ENCODE measurements at regions not wholly inside any gene's neighbourhood (a gene's known extent, or its start where the extent isn't known, plus 50 kb on each side); places are given as distances from the start of the nearest gene placed in this dataset.

DNA sequence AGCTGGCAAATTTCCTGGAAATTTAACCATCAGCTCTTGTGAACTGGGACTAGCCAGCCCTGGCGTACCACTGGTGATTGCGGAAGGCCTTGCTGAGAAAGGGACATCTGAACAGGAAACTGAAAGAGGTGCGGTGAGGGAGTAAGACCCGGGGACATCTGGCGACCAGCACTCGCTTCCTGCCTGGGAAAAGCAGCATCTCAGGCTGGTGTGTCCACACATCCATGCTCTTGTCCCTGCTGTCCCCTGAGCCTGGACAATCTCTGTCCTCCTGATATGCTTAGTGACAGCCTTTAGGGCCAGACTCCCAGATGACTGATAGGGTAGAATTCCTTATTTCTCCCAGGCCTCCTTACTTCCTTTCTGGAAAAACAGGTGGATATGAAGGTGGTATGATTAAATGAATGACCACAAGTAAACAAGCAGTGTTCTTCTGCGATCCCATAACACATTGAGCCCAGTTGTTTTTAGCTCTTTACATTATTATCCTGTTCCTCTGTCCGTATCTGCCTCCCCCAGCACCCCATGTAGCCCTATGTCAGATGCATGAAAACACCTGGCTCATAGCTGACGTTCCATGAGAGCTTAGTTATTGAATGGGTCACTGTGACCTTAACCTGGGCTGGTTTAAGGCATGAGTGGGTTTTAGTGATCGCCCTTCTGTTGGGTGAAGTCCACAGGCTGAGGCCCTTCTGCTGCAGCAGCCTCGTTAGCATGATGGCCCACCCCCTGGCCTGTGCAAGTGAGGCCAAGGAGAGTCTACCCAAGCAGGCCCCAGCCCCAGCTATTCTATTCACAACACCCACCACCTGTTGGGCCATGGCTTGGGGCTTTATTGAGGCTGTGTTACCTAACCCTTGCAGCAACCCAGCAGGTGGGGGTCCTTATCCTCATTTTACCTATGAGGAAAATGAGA is 76.1 kb upstream of the GADD45A start:
- H3K4me3 ChIP-seq (ENCODE audit: low read depth, low read length): no peak overlapping the region
- no peaks in the 10 kb centered on the region for H3K36me3 ChIP-seq (ENCODE audit: control insufficient read depth in 2 of 2, insufficient read depth in 1 of 2, low read length in 2 of 2)
- ChIA-PET CTCF (interaction anchor here (0.6 to 1.0 kb wide), 2 partner anchors 47 to 73 kb away, joined by 3 to 4 read pairs; no protein-coding TSS in a partner anchor), POLR2A (interaction anchor here (0.6 kb wide), 1 partner anchor 76 kb away, joined by 3 read pairs; the partner anchor contains the start of gene GADD45A)
- no peaks in the 10 kb centered on the region for H3K9me3 ChIP-seq (ENCODE audit: control insufficient read depth, insufficient read depth, low read depth, low read length)
- no peaks in the 10 kb centered on the region for H3K4me1 ChIP-seq (ENCODE audit: control insufficient read depth, insufficient read depth, low read length)
- H3K27ac ChIP-seq (ENCODE audit: extremely low read depth, low read depth, low read length): no peak overlapping the region
- TF ChIP-seq ZFP3 (tag by site-specific recombination; IDR thresholded peaks at IDR 0.05; ENCODE audit: low read depth) (no peak), ZNF10 (tag by site-specific recombination; IDR thresholded peaks at IDR 0.05) (no peak), ZNF624 (tag by site-specific recombination; IDR thresholded peaks at IDR 0.05) (no peak), ZNF350 (tag by site-specific recombination; IDR thresholded peaks at IDR 0.05) (no peak), ZNF202 (tag by site-specific recombination; IDR thresholded peaks at IDR 0.05; ENCODE audit: borderline replicate concordance) (no peak), SP7 (tag by site-specific recombination; IDR thresholded peaks at IDR 0.05) (no peak), ZNF530 (tag by site-specific recombination; IDR thresholded peaks at IDR 0.05; ENCODE audit: low read depth) (no peak), SCRT2 (tag by site-specific recombination; IDR thresholded peaks at IDR 0.05) (peak; percentile 55; the same call in 1 of the 2 replicates)

DNA sequence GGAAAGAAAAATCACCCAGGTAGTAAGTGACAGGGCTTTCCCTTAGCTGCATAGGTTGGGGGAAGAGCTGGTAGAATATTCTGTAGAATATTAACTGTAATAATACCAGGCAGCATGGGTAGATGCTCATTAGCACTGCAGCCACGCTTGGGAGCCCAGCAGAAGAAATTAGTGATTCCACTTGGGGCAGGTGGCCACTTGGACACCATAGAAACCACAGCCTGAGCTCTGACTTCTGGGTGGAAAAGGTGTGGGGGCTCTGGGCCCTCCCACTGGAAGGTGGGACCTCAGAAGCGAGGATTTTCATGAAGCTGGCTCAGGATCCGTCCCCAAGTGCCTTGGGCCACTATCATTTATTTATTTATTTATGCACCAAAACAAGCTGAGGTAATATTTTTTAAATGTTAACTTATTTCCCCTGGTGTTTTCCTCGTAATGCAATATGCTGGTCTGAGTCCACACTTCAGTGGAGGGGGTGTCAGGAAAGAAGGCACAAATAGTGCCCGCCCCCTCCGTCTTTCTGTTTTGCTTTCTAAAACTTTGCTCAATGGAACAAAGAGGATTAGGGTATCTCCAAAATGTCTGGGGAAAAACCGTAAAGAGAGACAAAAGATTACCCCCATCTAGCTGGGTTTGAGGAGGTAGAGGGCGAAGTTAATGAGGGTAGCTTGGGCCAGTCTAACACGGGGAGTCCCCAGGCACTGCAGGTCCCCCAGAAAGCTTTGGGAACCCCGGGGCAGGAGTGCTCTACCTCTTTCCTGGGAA is 75.2 kb upstream of the GADD45A start:
- CTCF ChIA-PET: interaction anchor here (1.0 kb wide), 1 partner anchor 48 kb away, joined by 4 read pairs; no protein-coding TSS in a partner anchor
- Histone ChIP-seq H3K4me1 (ENCODE audit: control insufficient read depth, insufficient read depth, low read length) (no peaks in the 10 kb centered on the region), H3K9me3 (ENCODE audit: control insufficient read depth, insufficient read depth, low read depth, low read length) (no peaks in the 10 kb centered on the region), H3K36me3 (ENCODE audit: control insufficient read depth in 2 of 2, insufficient read depth in 1 of 2, low read length in 2 of 2) (no peaks in the 10 kb centered on the region), H3K27ac (ENCODE audit: extremely low read depth, low read depth, low read length) (no peak overlapping the region), H3K4me3 (ENCODE audit: low read depth, low read length) (no peak overlapping the region)
- POLR2A ChIA-PET: interaction anchor here (0.6 kb wide), 1 partner anchor 75 kb away, joined by 3 read pairs; the partner anchor contains the start of gene GADD45A
- TF ChIP-seq, protein P1, sequence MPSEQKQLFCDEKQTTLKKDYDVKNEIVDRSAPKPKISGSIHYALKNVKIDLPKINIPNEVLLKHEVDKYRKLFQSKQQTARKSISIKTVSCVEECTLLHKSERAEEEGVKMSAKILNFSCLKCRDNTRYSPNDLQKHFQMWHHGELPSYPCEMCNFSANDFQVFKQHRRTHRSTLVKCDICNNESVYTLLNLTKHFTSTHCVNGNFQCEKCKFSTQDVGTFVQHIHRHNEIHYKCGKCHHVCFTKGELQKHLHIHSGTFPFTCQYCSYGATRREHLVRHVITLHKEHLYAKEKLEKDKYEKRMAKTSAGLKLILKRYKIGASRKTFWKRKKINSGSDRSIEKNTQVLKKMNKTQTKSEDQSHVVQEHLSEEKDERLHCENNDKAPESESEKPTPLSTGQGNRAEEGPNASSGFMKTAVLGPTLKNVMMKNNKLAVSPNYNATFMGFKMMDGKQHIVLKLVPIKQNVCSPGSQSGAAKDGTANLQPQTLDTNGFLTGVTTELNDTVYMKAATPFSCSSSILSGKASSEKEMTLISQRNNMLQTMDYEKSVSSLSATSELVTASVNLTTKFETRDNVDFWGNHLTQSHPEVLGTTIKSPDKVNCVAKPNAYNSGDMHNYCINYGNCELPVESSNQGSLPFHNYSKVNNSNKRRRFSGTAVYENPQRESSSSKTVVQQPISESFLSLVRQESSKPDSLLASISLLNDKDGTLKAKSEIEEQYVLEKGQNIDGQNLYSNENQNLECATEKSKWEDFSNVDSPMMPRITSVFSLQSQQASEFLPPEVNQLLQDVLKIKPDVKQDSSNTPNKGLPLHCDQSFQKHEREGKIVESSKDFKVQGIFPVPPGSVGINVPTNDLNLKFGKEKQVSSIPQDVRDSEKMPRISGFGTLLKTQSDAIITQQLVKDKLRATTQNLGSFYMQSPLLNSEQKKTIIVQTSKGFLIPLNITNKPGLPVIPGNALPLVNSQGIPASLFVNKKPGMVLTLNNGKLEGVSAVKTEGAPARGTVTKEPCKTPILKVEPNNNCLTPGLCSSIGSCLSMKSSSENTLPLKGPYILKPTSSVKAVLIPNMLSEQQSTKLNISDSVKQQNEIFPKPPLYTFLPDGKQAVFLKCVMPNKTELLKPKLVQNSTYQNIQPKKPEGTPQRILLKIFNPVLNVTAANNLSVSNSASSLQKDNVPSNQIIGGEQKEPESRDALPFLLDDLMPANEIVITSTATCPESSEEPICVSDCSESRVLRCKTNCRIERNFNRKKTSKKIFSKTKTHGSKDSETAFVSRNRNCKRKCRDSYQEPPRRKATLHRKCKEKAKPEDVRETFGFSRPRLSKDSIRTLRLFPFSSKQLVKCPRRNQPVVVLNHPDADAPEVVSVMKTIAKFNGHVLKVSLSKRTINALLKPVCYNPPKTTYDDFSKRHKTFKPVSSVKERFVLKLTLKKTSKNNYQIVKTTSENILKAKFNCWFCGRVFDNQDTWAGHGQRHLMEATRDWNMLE (tag by site-specific recombination; conservative IDR thresholded peaks at IDR 0.05; ENCODE audit: low read depth): no peak
- TF ChIP-seq, protein P2, sequence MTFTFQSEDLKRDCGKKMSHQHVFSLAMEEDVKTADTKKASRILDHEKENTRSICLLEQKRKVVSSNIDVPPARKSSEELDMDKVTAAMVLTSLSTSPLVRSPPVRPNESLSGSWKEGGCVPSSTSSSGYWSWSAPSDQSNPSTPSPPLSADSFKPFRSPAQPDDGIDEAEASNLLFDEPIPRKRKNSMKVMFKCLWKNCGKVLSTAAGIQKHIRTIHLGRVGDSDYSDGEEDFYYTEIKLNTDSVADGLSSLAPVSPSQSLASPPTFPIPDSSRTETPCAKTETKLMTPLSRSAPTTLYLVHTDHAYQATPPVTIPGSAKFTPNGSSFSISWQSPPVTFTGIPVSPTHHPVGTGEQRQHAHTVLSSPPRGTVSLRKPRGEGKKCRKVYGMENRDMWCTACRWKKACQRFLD (tag by site-specific recombination; IDR thresholded peaks at IDR 0.05): no peak
- no peak for TF ChIP-seq ZNF473 (tag by site-specific recombination; IDR thresholded peaks at IDR 0.05)
- TF ChIP-seq ZNF610 (tag by site-specific recombination; IDR thresholded peaks at IDR 0.05; ENCODE audit: borderline replicate concordance): no peak
- TF ChIP-seq, protein P3, sequence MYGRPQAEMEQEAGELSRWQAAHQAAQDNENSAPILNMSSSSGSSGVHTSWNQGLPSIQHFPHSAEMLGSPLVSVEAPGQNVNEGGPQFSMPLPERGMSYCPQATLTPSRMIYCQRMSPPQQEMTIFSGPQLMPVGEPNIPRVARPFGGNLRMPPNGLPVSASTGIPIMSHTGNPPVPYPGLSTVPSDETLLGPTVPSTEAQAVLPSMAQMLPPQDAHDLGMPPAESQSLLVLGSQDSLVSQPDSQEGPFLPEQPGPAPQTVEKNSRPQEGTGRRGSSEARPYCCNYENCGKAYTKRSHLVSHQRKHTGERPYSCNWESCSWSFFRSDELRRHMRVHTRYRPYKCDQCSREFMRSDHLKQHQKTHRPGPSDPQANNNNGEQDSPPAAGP (tag by site-specific recombination; IDR thresholded peaks at IDR 0.05): no peak
- TF ChIP-seq HOXA7 (CRISPR knock-in tag; IDR thresholded peaks at IDR 0.05; ENCODE audit: borderline replicate concordance): no peak
- TF ChIP-seq ZBTB20 (tag by site-specific recombination; IDR thresholded peaks at IDR 0.05): no peak
- TF ChIP-seq ZNF600 (tag by site-specific recombination; IDR thresholded peaks at IDR 0.05): no peak
- TF ChIP-seq, protein P4, sequence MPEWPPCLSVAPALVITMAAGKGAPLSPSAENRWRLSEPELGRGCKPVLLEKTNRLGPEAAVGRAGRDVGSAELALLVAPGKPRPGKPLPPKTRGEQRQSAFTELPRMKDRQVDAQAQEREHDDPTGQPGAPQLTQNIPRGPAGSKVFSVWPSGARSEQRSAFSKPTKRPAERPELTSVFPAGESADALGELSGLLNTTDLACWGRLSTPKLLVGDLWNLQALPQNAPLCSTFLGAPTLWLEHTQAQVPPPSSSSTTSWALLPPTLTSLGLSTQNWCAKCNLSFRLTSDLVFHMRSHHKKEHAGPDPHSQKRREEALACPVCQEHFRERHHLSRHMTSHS (tag by site-specific recombination; IDR thresholded peaks at IDR 0.05): no peak
- TF ChIP-seq ZBTB17 (tag by site-specific recombination; IDR thresholded peaks at IDR 0.05): no peak
- TF ChIP-seq ZNF555 (tag by site-specific recombination; conservative IDR thresholded peaks at IDR 0.05): no peak
- no peak for TF ChIP-seq ZNF654 (tag by site-specific recombination; IDR thresholded peaks at IDR 0.05; ENCODE audit: low read depth)

All from HEK293 (cell line).